Muscle layer of duodenum (tissue), 2 donors: ENCODE measurements at regions not wholly inside any gene's neighbourhood (a gene's known extent, or its start where the extent isn't known, plus 50 kb on each side); places are given as distances from the start of the nearest gene placed in this dataset.
"Not testable (repeated sequence)": the region's sequence is repeated elsewhere in the genome, so short reads cannot be mapped to it uniquely, and the experiment has no call there.

ENCODE experiments used
- H3K27ac ChIP-seq: one replicate; pipeline ENCODE4 v1.7.0; 2013; ENCODE audit warnings: mild to moderate bottlenecking, low read length
- H3K27me3 ChIP-seq: one replicate; pipeline ENCODE4 v1.7.0; 2013; ENCODE audit warnings: low read depth, mild to moderate bottlenecking, control low read depth, low read length
- H3K36me3 ChIP-seq, 2 donors: one replicate each; pipeline ENCODE4 v1.7.0; 2013; ENCODE audit warnings: low read length in 2 of 2, control low read depth in 1 of 2, mild to moderate bottlenecking in 1 of 2; ENCODE audit not compliant: insufficient read depth in 2 of 2, control insufficient read depth in 1 of 2
- H3K4me1 ChIP-seq, 2 donors: one replicate each; pipeline ENCODE4 v1.7.0; 2013; ENCODE audit warnings: low read length in 2 of 2, mild to moderate bottlenecking in 2 of 2, control low read depth in 1 of 2, moderate library complexity in 1 of 2; ENCODE audit not compliant: insufficient read depth in 2 of 2, control insufficient read depth in 1 of 2
- H3K4me3 ChIP-seq, 2 donors: one replicate each; pipeline ENCODE4 v1.7.0; 2013; ENCODE audit warnings: low read length in 2 of 2, low read depth in 1 of 2, mild to moderate bottlenecking in 1 of 2
- H3K9me3 ChIP-seq, 2 donors: one replicate each; pipeline ENCODE4 v1.7.0; 2013; ENCODE audit warnings: low read length in 2 of 2, control low read depth in 1 of 2, mild to moderate bottlenecking in 1 of 2; ENCODE audit not compliant: control insufficient read depth in 1 of 2
- donor health status: healthy.

DNA sequence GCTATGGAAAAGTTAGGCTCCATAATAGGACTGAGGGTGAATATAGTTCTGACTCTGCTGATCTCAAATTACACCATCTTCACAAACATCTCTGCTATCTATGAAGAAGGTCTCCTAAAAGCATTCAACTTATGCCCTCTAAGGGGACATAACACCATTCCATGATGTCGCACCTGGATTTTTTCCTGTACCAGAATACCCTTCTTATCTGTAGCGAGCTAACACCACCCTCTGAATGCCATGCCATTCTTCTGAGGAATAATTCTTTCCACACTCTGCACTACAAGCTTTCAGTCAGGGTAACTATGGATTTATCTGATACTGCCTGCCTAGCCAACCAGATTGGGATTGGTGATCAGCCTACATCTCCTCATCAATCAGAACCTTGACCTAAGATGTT lies 203.8 kb downstream of the PTPRC start:
- no peaks in the 10 kb centered on the region for H3K36me3 ChIP-seq
- H3K27me3 ChIP-seq = no peaks in the 10 kb centered on the region
- no peaks in the 10 kb centered on the region for H3K9me3 ChIP-seq
- H3K4me1 ChIP-seq = no peaks in the 10 kb centered on the region
- no peak overlapping the region for H3K4me3 ChIP-seq
- no peak overlapping the region for H3K27ac ChIP-seq

DNA sequence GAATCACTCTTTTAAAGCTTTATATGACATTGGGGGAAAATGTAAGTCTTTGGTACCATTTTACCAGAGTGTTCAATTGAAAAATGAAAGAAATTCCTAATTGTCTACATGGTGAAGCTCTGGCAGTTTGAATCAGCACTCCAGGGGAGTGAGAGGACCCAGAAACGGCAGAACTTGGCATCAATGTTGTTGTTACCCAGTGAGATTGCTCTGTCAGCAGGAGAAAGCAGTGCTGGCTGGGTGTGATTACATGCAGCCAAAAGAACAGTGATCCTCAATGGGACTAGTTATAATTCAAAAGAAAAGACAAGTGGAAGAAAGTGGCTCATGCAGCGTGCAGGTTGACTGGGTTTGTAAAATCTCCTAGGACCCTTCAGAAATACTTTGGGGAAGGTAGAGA lies 206.4 kb downstream of the PTPRC start:
- Histone ChIP-seq H3K4me3 (no peak overlapping the region), H3K27ac (no peak overlapping the region), H3K27me3 (no peaks in the 10 kb centered on the region), H3K9me3 (no peaks in the 10 kb centered on the region), H3K36me3 (no peaks in the 10 kb centered on the region), H3K4me1 (no peaks in the 10 kb centered on the region)

DNA sequence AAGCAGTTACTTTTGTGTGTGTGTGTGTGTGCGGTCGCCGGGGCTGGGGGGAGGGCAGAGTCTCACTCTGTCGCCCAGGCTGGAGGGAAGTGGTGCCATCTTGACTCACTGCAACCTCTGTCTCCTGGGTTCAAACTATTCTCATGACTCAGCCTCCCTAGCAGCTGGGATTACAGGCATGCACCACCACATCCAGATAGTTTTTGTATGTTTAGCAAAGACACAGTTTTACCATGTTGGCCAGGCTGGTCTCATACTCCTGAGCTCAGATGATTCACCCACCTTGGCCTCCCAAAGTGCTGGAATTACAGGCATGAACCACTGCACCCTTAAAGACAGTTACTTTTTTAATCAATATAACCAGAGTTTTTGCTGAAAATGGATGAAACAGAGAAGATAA lies 207.0 kb downstream of the PTPRC start:
- Histone ChIP-seq H3K4me3 (no peak overlapping the region), H3K36me3 (no peaks in the 10 kb centered on the region), H3K9me3 (no peaks in the 10 kb centered on the region), H3K27ac (no peak overlapping the region), H3K27me3 (no peaks in the 10 kb centered on the region), H3K4me1 (no peaks in the 10 kb centered on the region)

DNA sequence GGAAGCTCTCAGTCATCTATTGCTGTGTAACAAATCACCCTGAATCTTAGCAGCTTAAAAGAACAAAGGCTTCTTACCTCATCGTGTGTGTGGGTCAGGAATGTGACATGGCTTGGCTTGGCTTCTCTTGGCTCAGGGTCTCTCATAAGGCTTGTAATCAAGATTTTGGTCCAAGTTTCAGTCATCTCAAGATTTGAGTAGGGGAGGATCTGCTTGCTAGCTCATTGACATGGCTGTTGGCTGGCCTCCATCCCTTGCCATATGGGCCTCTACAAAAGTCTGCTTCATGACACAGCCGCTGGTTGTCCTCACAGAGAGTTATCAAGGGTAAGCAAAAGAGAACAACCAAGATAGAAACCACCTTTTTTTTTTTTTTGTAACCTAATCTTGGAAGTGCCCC lies 207.7 kb downstream of the PTPRC start:
- Histone ChIP-seq H3K36me3 (no peaks in the 10 kb centered on the region), H3K4me1 (no peaks in the 10 kb centered on the region), H3K9me3 (no peaks in the 10 kb centered on the region), H3K27me3 (no peaks in the 10 kb centered on the region), H3K4me3 (no peak overlapping the region), H3K27ac (no peak overlapping the region)

DNA sequence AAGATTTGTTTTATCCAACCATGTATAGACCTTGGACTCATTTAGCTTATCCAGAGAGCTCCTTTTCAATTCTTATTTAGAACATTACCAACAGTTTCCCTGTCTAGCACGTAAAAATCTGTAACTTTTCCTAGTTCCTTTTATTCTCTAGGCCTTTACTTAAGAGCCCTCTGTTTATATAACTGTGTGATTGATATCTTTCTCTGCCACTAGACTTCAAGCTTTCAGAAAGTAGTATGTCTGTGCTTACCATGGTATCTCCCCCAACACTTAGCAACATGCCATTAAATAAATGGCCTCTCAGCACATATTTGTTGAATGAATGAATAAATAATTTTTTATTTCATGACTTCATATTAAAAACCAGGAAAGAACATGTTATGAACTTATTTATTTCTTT lies 209.4 kb downstream of the PTPRC start:
- no peaks in the 10 kb centered on the region for H3K36me3 ChIP-seq
- no peaks in the 10 kb centered on the region for H3K4me1 ChIP-seq
- no peaks in the 10 kb centered on the region for H3K27me3 ChIP-seq
- H3K27ac ChIP-seq = no peak overlapping the region
- H3K9me3 ChIP-seq = no peaks in the 10 kb centered on the region
- no peak overlapping the region for H3K4me3 ChIP-seq

DNA sequence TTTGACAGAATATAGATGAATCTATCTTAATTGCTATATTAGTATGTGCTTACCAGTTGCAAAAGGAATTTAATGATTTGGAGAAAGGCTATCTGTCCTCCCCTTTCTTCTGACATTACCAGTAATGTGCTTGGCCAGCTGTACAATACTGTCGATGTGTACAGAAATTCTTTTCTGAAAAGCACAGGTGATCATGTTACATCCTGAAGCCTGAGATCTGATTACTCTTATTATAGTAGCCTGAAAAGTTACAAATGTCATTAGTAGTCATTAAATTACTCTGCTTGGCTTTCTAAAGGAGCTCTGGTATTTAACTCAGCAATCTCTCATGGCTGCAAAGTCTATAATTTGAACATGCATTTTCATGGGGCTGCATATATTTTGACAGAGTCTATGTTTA lies 209.8 kb downstream of the PTPRC start:
- Histone ChIP-seq H3K36me3 (no peaks in the 10 kb centered on the region), H3K9me3 (no peaks in the 10 kb centered on the region), H3K4me1 (no peaks in the 10 kb centered on the region), H3K4me3 (no peak overlapping the region), H3K27me3 (no peaks in the 10 kb centered on the region), H3K27ac (no peak overlapping the region)

DNA sequence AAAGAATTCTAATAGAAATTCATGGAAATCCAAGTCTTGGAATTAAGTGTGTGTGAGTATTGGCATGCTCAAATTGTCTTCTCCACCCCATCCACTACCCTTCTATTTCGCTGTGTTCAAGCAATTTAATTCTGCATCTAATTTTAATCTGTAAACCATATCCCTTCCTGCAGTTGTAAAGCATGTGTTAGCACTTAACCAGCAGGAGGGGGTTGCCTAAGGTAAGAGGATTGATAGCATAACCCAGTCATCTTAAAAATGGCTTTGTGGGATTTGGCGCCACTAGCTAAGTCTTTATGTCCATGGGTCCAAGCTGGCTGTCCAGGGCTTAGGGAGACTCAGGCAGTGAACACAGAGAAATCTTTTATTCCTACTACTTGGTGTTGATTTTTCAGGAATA lies 210.3 kb downstream of the PTPRC start:
- Histone ChIP-seq H3K27me3 (no peaks in the 10 kb centered on the region), H3K4me1 (no peaks in the 10 kb centered on the region), H3K27ac (no peak overlapping the region), H3K36me3 (no peaks in the 10 kb centered on the region), H3K4me3 (no peak overlapping the region), H3K9me3 (no peaks in the 10 kb centered on the region)

DNA sequence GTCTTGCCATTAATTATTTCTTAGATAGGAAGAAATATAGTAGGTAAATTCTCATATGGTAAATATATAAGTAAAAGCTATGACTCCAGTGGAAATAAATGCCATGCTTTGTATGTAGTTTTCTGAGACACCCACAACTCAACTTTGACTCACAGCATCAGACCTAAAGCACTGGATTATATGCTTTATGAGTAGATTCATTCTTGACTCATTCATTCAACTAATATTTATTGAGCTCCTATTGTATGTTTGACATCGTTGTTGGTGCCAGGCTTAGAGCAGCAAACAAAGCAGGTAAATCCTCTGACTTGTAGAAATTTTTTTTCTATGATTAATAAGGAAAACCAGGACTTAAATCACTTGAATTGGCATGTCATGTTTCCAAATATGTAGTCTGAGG lies 211.4 kb downstream of the PTPRC start:
- no peaks in the 10 kb centered on the region for H3K36me3 ChIP-seq
- H3K4me1 ChIP-seq = no peaks in the 10 kb centered on the region
- no peaks in the 10 kb centered on the region for H3K9me3 ChIP-seq
- no peaks in the 10 kb centered on the region for H3K27me3 ChIP-seq
- no peak overlapping the region for H3K4me3 ChIP-seq
- no peak overlapping the region for H3K27ac ChIP-seq

DNA sequence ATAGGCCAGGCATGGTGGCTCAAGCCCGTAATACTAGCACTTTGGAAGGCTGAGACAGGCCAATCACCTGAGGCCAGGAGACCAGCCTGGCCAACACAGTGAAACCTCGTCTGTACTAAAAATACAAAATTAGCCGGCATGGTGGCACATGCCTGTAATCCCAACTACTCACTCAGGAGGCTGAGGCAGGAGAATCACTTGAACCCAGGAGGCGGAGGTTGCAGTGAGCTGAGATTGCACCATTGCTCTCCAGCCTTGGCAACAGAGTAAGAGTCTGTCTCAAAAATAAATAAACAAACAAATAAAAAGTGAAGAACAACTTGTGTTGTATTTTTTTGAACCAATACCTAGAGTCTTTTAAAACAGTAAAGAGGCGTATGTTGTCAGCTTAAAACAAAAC lies 212.1 kb downstream of the PTPRC start:
- not testable (repeated sequence) for H3K4me1 ChIP-seq, H3K27me3 ChIP-seq, H3K4me3 ChIP-seq, H3K27ac ChIP-seq, H3K9me3 ChIP-seq, H3K36me3 ChIP-seq

DNA sequence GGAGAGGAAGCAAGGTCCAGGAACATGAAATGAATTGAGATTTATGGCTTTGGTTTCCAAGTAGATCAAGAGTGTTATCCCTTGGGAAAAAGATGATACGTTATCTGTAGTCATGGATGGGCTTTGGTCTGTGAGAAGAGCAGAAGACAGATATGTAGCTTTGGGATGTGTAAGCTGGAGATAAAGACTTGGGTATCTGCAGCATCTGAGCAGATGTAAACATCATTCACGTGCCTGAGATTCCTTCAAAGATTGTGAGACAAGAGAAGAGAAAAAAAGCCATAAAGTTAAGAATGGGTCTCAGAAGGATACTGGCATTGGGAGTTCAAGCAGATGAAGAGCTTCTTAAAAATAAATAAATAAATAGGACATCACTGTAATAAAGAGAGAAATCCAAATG lies 217.8 kb downstream of the PTPRC start:
- Histone ChIP-seq H3K4me3 (no peak overlapping the region), H3K27ac (no peak overlapping the region), H3K9me3 (no peaks in the 10 kb centered on the region), H3K4me1 (no peaks in the 10 kb centered on the region), H3K36me3 (peaks cover 0 to 6% of the 10 kb centered on the region in 2 donors), H3K27me3 (no peaks in the 10 kb centered on the region)

DNA sequence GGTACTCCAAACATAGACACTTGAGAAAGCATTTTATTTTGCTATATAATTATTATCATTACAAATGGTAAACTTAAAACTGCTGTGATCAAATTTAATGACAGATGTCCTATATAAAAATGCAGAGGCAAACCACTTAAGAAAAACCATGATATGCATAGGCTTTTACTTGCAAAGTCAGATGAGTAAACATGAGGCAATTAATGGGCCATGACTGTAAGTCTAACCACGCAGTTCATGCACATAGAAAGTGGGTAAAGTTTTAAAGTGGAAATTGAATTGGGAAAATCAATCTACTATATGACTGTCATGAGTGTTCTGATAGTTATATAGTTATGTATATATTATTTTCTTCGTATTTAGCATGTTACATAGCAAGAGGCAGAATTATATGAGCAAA lies 219.2 kb downstream of the PTPRC start:
- Histone ChIP-seq H3K27ac (no peak overlapping the region), H3K9me3 (no peaks in the 10 kb centered on the region), H3K4me3 (no peak overlapping the region), H3K4me1 (no peaks in the 10 kb centered on the region), H3K27me3 (no peaks in the 10 kb centered on the region), H3K36me3 (peaks cover 0 to 6% of the 10 kb centered on the region in 2 donors)

DNA sequence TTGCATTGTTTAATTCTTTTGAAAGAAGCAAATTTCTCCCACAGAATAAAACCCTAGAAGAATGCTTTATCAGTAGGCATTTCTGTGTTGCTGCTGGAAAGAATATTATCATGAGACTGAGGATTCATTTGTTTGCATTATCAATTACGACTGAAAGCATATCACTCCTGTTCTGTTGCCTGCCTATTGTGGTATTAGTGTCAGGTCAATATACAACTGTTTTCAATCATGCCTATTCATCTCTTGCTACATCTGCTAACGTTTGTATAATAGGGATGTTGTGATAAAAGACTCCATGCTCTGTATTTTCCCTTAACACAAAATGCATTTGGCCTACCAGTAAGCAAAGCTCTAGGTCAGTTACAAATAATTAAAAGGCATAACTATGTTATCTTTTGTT lies 221.5 kb downstream of the PTPRC start:
- peaks cover 0 to 6% of the 10 kb centered on the region in 2 donors for H3K36me3 ChIP-seq
- H3K27me3 ChIP-seq = no peaks in the 10 kb centered on the region
- H3K9me3 ChIP-seq = no peaks in the 10 kb centered on the region
- no peak overlapping the region for H3K4me3 ChIP-seq
- no peaks in the 10 kb centered on the region for H3K4me1 ChIP-seq
- H3K27ac ChIP-seq = no peak overlapping the region
